Astrocyte of the cerebellum (primary cell): ENCODE measurements at regions not wholly inside any gene's neighbourhood (a gene's known extent, or its start where the extent isn't known, plus 50 kb on each side); places are given as distances from the start of the nearest gene placed in this dataset.

ENCODE experiments used
- DNase-seq: peaks from one replicate; pipeline ENCODE4 v3.0.0-alpha.2; 2011; ENCODE audit warnings: low read depth
- H3K4me3 ChIP-seq: 2 replicates; pipeline ENCODE4 v1.5.1; 2011; ENCODE audit warnings: mild to moderate bottlenecking, low read depth, low read length, moderate library complexity
- CTCF ChIP-seq: IDR thresholded peaks from 2 replicates; pipeline ENCODE4 v1.5.1; 2012; ENCODE audit warnings: low read length, low read depth, moderate library complexity, mild to moderate bottlenecking; ENCODE audit errors: missing control alignments
- in situ Hi-C: cut with HindIII; loops from 2 replicates; pipeline ENCODE4 v1.10.0; 2017; ENCODE audit warnings: low sequenced_read_pairs

- in situ Hi-C loops: no loop called here
These were observed 1247.6 kb upstream of the MIR17HG start for GRCh38 chr13:90099847-90100246.

GRCh38 chr13:90103099-90103784 is 1244.2 kb upstream of the MIR17HG start:
- TF ChIP-seq CTCF: no peak
- no peak for DNase-seq
- in situ Hi-C loops: no loop called here
- H3K4me3 ChIP-seq: no peak overlapping the region

More at GRCh38 chr13:90099847-90100246, 1247.6 kb upstream of the MIR17HG start:
- no peak for DNase-seq
- no peak overlapping the region for H3K4me3 ChIP-seq
- no peak for TF ChIP-seq CTCF

- DNase-seq: no peak
- H3K4me3 ChIP-seq: no peak overlapping the region
- TF ChIP-seq CTCF: no peak
- in situ Hi-C loops: no loop called here
These were observed 1242.7 kb upstream of the MIR17HG start for GRCh38 chr13:90104764-90105163.

GRCh38 chr13:90105276-90105675 is 1242.2 kb upstream of the MIR17HG start:
- in situ Hi-C loops: no loop called here
- no peak for TF ChIP-seq CTCF
- DNase-seq: peak; percentile 19
- H3K4me3 ChIP-seq: no peak overlapping the region

GRCh38 chr13:90105849-90106496 is 1241.5 kb upstream of the MIR17HG start:
- TF ChIP-seq CTCF: no peak
- peak; percentile 19 for DNase-seq
- in situ Hi-C loops: no loop called here
- no peak overlapping the region for H3K4me3 ChIP-seq

- no peak overlapping the region for H3K4me3 ChIP-seq
- in situ Hi-C loops: no loop called here
- TF ChIP-seq CTCF: no peak
- DNase-seq: no peak
These were observed 1239.8 kb upstream of the MIR17HG start for GRCh38 chr13:90107661-90108060.
